Mucosa of descending colon (tissue), 3 donors: ENCODE measurements at regions not wholly inside any gene's neighbourhood (a gene's known extent, or its start where the extent isn't known, plus 50 kb on each side); places are given as distances from the start of the nearest gene placed in this dataset.

Experiments used
- ATAC-seq: fragments of 200-7000 bp; cut with Tn5 transposase; one replicate; pipeline ENCODE4 v1.9.1; 2020; ENCODE audit warnings: mild to moderate bottlenecking, moderate library complexity
- DNase-seq, 3 donors: peaks; one replicate each; pipeline ENCODE4 v3.0.0-alpha.2; 2020
- H3K36me3 ChIP-seq: fragments of 200-600 bp; one replicate; pipeline ENCODE4 v1.8.0; 2021; ENCODE audit warnings: low read depth, mild to moderate bottlenecking
- H3K4me1 ChIP-seq: fragments of 200-600 bp; one replicate; pipeline ENCODE4 v1.8.0; 2021; ENCODE audit warnings: low read depth, mild to moderate bottlenecking
- H3K4me3 ChIP-seq: fragments of 200-600 bp; one replicate; pipeline ENCODE4 v1.8.0; 2021; ENCODE audit warnings: mild to moderate bottlenecking
- H3K9me3 ChIP-seq: fragments of 200-600 bp; one replicate; pipeline ENCODE4 v1.8.0; 2021; ENCODE audit warnings: mild to moderate bottlenecking
- intact Hi-C, 2 donors: fragments of 100-400 bp; cut with DNase I in 1 of 2; cut with micrococcal nuclease in 1 of 2; formaldehyde crosslinking; loops; one replicate each; pipeline versions ENCODE4 v1.11.0 to v1.11.1; 2022; cut with DNase I, micrococcal nuclease
- TF ChIP-seq, protein P1 (sequence below): fragments of 200-600 bp; IDR thresholded peaks from one replicate; pipeline ENCODE4 v1.8.0; 2022; ENCODE audit warnings: antibody characterized with exemption, mild to moderate bottlenecking
- donor health status: DM: no; HTN: no; CAD: no; lungs with moderate emphysema.
- donor health status: DM: no; HTN: no; CAD: no.
- donor health status: DM: no; HTN: yes; CAD: no.

DNA sequence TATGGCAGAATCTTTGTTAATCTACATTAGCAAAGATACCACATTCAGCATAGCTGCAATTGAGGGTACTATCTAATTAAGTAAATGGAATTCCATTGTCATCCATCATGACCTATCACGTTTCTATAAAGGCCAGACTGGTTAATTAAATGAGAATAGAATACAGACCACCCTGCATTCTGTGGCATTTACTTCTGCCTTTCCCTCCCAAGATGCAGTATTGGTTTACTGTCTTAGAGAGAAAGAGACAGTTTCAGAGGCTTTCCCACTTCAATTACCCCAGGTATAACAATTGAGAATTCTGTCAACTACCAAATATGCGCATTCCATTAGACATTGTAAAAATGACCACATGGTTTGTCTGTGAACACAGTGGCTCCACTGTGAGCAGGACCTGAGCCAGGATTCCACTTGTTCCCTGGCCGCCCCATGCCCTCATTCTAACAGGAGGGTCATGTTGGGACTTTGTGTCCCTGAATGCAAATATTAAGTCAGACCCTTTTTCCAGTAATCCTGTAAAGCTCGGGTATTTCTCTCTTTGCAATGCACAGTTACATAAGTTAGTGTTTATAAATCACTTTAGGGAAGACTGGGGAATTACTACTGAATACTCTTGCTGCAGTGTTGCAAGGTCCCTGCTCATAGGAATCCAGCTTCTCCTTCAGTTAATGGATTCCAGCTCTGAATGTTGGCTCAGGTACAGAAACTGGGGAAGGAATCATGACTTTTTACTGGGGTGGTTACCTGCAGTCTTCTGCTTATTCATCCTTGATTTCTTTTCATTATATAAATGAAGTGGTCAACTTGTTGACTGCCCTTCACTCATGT is 261.0 kb downstream of the PDGFC start:
- TF ChIP-seq, protein P1, sequence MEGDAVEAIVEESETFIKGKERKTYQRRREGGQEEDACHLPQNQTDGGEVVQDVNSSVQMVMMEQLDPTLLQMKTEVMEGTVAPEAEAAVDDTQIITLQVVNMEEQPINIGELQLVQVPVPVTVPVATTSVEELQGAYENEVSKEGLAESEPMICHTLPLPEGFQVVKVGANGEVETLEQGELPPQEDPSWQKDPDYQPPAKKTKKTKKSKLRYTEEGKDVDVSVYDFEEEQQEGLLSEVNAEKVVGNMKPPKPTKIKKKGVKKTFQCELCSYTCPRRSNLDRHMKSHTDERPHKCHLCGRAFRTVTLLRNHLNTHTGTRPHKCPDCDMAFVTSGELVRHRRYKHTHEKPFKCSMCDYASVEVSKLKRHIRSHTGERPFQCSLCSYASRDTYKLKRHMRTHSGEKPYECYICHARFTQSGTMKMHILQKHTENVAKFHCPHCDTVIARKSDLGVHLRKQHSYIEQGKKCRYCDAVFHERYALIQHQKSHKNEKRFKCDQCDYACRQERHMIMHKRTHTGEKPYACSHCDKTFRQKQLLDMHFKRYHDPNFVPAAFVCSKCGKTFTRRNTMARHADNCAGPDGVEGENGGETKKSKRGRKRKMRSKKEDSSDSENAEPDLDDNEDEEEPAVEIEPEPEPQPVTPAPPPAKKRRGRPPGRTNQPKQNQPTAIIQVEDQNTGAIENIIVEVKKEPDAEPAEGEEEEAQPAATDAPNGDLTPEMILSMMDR: no peak
- no peak for ATAC-seq
- Histone ChIP-seq H3K36me3 (no peaks in the 10 kb centered on the region), H3K4me1 (no peaks in the 10 kb centered on the region), H3K4me3 (no peak overlapping the region), H3K9me3 (no peaks in the 10 kb centered on the region)
- intact Hi-C loops: no loop called here
- DNase-seq: no peak

DNA sequence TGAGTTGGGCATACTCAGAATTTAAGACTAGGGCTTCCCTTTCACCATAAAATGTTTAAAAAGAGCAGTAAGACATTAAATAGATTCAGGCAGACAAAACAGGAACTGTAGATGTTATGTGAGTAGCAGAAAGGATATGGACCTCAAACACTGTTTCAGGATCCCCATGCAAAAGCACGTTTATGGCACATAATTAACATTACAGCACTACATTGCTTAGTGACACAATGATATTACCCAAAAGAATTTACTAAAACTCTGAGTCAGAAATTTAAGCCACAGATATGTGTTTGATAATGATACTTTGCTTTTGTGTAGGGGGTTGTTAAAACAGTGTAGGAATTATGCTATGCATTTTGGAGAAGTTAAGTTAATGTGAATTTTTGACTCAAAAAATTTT is 266.3 kb downstream of the PDGFC start:
- Histone ChIP-seq H3K4me3 (no peak overlapping the region), H3K36me3 (no peaks in the 10 kb centered on the region), H3K4me1 (no peaks in the 10 kb centered on the region), H3K9me3 (no peaks in the 10 kb centered on the region)
- no peak for ATAC-seq
- no peak for DNase-seq
- TF ChIP-seq, protein P1: no peak
- intact Hi-C loops: no loop called here

DNA sequence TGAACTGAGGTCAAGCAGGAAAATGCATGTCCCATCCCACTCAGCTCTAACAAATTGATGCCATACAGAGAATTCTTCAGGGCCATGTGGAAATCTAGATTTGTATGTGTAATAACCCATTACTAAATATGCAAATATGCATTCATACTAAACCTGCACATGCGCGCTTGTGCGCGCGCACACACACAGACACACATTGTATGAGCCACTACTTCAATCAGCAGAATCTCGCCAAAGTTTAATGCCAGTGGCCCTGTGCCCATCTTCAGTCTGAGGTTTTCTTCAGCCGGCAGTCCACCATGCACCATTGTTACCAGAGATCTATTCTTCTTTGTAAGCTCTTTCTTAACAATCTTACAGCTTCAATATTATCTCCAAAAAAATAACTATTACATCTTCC is 276.4 kb downstream of the PDGFC start:
- DNase-seq (no peak), ATAC-seq (no peak)
- Histone ChIP-seq H3K9me3 (no peaks in the 10 kb centered on the region), H3K36me3 (no peaks in the 10 kb centered on the region), H3K4me1 (no peaks in the 10 kb centered on the region), H3K4me3 (no peak overlapping the region)
- intact Hi-C loops: no loop called here
- TF ChIP-seq, protein P1: no peak

DNA sequence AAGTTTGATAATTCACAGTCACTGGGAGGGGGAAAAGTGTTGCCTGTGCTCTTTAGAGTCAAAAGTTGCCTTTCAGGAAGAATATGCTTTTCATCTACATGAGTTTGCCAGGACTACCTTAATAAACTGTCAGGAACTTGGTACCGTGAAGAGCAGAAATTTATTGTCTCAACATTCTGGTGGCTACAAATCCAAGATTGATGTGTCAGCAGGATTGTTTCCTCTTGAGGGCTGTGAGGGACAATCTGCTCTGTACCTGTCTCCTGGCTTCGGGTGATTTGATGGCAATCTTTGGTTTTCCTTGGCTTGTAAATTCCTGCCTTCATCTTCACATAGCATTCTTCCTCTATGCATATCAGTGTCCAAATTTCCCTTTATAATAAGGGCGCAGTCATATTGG is 277.2 kb downstream of the PDGFC start:
- TF ChIP-seq, protein P1: no peak
- no peaks in the 10 kb centered on the region for H3K36me3 ChIP-seq
- intact Hi-C loops: no loop called here
- DNase-seq (no peak), ATAC-seq (no peak)
- no peaks in the 10 kb centered on the region for H3K4me1 ChIP-seq
- no peaks in the 10 kb centered on the region for H3K9me3 ChIP-seq
- H3K4me3 ChIP-seq: no peak overlapping the region

DNA sequence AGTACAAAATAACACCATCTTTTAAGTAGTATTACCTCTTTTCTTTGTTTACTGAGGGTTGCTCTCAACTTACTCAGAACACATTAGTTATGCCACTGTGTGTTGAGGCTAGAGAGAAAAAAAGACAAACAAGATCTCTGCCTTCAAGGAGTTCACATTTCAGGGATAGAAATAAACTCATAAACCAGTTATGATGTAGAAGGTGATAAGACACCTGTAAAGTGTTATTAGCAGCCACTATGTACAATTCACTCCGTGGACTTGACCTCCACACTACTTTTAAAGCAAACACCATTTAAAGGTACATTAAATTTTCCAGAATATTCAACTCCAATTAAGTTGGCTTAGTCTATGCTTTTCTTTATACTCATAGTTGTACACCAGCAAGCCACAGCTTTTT is 278.0 kb downstream of the PDGFC start:
- DNase-seq: peak in 1 of 3 donors; percentile 5

More for the DNA sequence above, 278.0 kb downstream of the PDGFC start:
- no peak overlapping the region for H3K4me3 ChIP-seq
- TF ChIP-seq, protein P1: no peak
- intact Hi-C loops: no loop called here
- H3K9me3 ChIP-seq: no peaks in the 10 kb centered on the region
- peak; percentile 47 for ATAC-seq
- H3K4me1 ChIP-seq: no peaks in the 10 kb centered on the region
- H3K36me3 ChIP-seq: no peaks in the 10 kb centered on the region
